H1 (cell line): ENCODE measurements at regions not wholly inside any gene's neighbourhood (a gene's known extent, or its start where the extent isn't known, plus 50 kb on each side); places are given as distances from the start of the nearest gene placed in this dataset.

Experiments
- CEBPB ChIP-seq: IDR thresholded peaks from 2 replicates; pipeline ENCODE4 v1.6.1; 2012; ENCODE audit warnings: low read depth, low read length
- CHD7 ChIP-seq: fragments of 300-600 bp; sonication (generic); IDR thresholded peaks from 2 replicates; pipeline ENCODE4 v1.7.1; 2012; ENCODE audit warnings: low read length, moderate library complexity, mild to moderate bottlenecking, inconsistent platforms; ENCODE audit not compliant: insufficient replicate concordance
- E2F6 ChIP-seq: IDR thresholded peaks from 2 replicates; pipeline ENCODE4 v1.6.1; 2012; ENCODE audit warnings: inconsistent platforms
- EZH2 ChIP-seq: fragments of 200-600 bp; sonication (generic); IDR thresholded peaks from 2 replicates; pipeline ENCODE4 v1.7.1; 2012; ENCODE audit warnings: low read depth, mild to moderate bottlenecking, moderate library complexity, low read length, inconsistent platforms; ENCODE audit not compliant: severe bottlenecking
- KDM4A ChIP-seq: IDR thresholded peaks from one replicate; pipeline ENCODE4 v1.7.1; 2012; ENCODE audit warnings: low read depth, mild to moderate bottlenecking, moderate library complexity, low read length, inconsistent platforms; ENCODE audit not compliant: severe bottlenecking
- SIX5 ChIP-seq: IDR thresholded peaks from 2 replicates; pipeline ENCODE4 v1.6.1; 2011; ENCODE audit warnings: mild to moderate bottlenecking, low read depth, low read length
- TF ChIP-seq, protein P1 (sequence below): IDR thresholded peaks from 2 replicates; pipeline ENCODE4 v1.6.1; 2012; ENCODE audit warnings: inconsistent platforms

DNA sequence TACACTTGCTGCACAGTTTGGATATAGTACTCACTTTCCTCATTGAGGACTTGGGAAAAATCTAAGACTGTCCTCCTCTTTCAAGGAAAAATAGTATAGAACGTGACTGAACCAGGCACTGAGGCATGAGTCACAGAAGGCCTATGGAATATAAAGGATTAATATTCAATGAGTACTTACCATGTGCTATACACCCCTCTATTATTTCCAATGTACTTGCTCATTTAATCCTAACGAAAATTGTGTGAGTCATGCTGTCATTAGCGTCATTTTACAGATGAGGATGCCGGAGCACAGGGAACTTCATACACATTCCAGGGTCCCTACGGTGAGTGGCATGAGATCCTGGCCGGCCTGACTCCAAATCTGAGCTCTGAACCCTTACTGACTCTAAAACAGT, 2136.2 kb upstream of the TENM3 start (continued):
- TF ChIP-seq CHD7 (no peak), KDM4A (no peak), EZH2 (no peak), E2F6 (no peak), SIX5 (no peak), CEBPB (no peak)
- TF ChIP-seq, protein P1, sequence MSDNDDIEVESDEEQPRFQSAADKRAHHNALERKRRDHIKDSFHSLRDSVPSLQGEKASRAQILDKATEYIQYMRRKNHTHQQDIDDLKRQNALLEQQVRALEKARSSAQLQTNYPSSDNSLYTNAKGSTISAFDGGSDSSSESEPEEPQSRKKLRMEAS, result no peak
